ENCODE measurements at regions not wholly inside any gene's neighbourhood (a gene's known extent, or its start where the extent isn't known, plus 50 kb on each side); places are given as distances from the start of the nearest gene placed in this dataset.

GRCh38 chrX:42710452-42710851 lies 67.5 kb downstream of the PPP1R2C start:
- TF ChIP-seq EP300 (IDR thresholded peaks at IDR 0.05) = no peak
- TF ChIP-seq POLR2A (IDR thresholded peaks at IDR 0.05) = no peak
